ENCODE measurements at regions not wholly inside any gene's neighbourhood (a gene's known extent, or its start where the extent isn't known, plus 50 kb on each side); places are given as distances from the start of the nearest gene placed in this dataset.

- TF ChIP-seq CEBPB (tag; IDR thresholded peaks at IDR 0.05) (no peak), FOXK2 (conservative IDR thresholded peaks at IDR 0.05 in 1 of 2, IDR thresholded peaks at IDR 0.05 in 1 of 2; ENCODE audit: low read depth in 2 of 2) (no peak), GATA2 (CRISPR knock-in tag; IDR thresholded peaks at IDR 0.05) (no peak), TRIM28 (IDR thresholded peaks at IDR 0.05) (no peak), FOXK1 (CRISPR knock-in tag; IDR thresholded peaks at IDR 0.05; ENCODE audit: borderline replicate concordance) (no peak), ZNF589 (CRISPR knock-in tag; IDR thresholded peaks at IDR 0.05; ENCODE audit: low read depth) (no peak), SIX5 (IDR thresholded peaks at IDR 0.05; ENCODE audit: borderline replicate concordance in 1 of 2, insufficient read depth in 1 of 2, low read depth in 1 of 2, low read length in 2 of 2) (no peak)
These were observed 168.8 kb upstream of the GLI3 start for GRCh38 chr7:42405782-42406181.

Measured in K562 (cell line).